RWPE2 (cell line): ENCODE measurements at regions not wholly inside any gene's neighbourhood (a gene's known extent, or its start where the extent isn't known, plus 50 kb on each side); places are given as distances from the start of the nearest gene placed in this dataset.

Experiments
- ATAC-seq: fragments of 200-7000 bp; cut with Tn5 transposase; 3 replicates; pipeline ENCODE4 v1.9.1; 2021; ENCODE audit warnings: low read depth
- DNase-seq: peaks from one replicate; pipeline ENCODE4 v3.0.0-alpha.2; 2020; ENCODE audit warnings: low spot score
- H3K27ac ChIP-seq: fragments of 450-650 bp; 2 replicates; pipeline ENCODE4 v1.5.1; 2017; ENCODE audit warnings: mild to moderate bottlenecking; ENCODE audit not compliant: poor library complexity, severe bottlenecking
- H3K27me3 ChIP-seq: fragments of 250-450 bp; sonication (Bioruptor Pico); 2 replicates; pipeline ENCODE4 v1.5.1; 2021; ENCODE audit warnings: mild to moderate bottlenecking, moderate library complexity; ENCODE audit not compliant: insufficient read depth, poor library complexity, severe bottlenecking
- H3K36me3 ChIP-seq: fragments of 250-450 bp; sonication (Bioruptor Pico); 2 replicates; pipeline ENCODE4 v1.5.1; 2020; ENCODE audit warnings: low read depth, mild to moderate bottlenecking, moderate library complexity
- H3K4me1 ChIP-seq: fragments of 250-450 bp; sonication (Bioruptor Pico); 2 replicates; pipeline ENCODE4 v1.5.1; 2021; ENCODE audit warnings: mild to moderate bottlenecking, moderate library complexity; ENCODE audit not compliant: insufficient read depth, poor library complexity, severe bottlenecking
- H3K4me3 ChIP-seq: fragments of 250-450 bp; sonication (Bioruptor Pico); 2 replicates; pipeline ENCODE4 v1.5.1; 2021; ENCODE audit warnings: mild to moderate bottlenecking, moderate library complexity; ENCODE audit not compliant: severe bottlenecking
- H3K9me3 ChIP-seq: fragments of 250-450 bp; sonication (Bioruptor Pico); 2 replicates; pipeline ENCODE4 v1.5.1; 2021; ENCODE audit warnings: mild to moderate bottlenecking, moderate library complexity; ENCODE audit not compliant: severe bottlenecking
- CTCF ChIP-seq: fragments of 450-650 bp; IDR thresholded peaks from one replicate; pipeline ENCODE4 v1.5.1; 2017; ENCODE audit warnings: mild to moderate bottlenecking, moderate library complexity; ENCODE audit not compliant: poor library complexity, severe bottlenecking

GRCh38 chr2:125630377-125630776 lies 1025.6 kb upstream of the GYPC start:
- H3K27me3 ChIP-seq, result no peaks in the 10 kb centered on the region
- no peaks in the 10 kb centered on the region for H3K4me1 ChIP-seq
- DNase-seq, result no peak
- H3K9me3 ChIP-seq, result no peaks in the 10 kb centered on the region
- no peak overlapping the region for H3K4me3 ChIP-seq
- ATAC-seq, result no peak
- no peaks in the 10 kb centered on the region for H3K36me3 ChIP-seq
- no peak for TF ChIP-seq CTCF
- no peak overlapping the region for H3K27ac ChIP-seq

- no peak overlapping the region for H3K27ac ChIP-seq
- H3K4me3 ChIP-seq, result no peak overlapping the region
- DNase-seq (no peak), ATAC-seq (no peak)
- TF ChIP-seq CTCF, result no peak
- H3K27me3 ChIP-seq, result no peaks in the 10 kb centered on the region
- no peaks in the 10 kb centered on the region for H3K36me3 ChIP-seq
- no peaks in the 10 kb centered on the region for H3K9me3 ChIP-seq
- H3K4me1 ChIP-seq, result no peaks in the 10 kb centered on the region
These were observed 1021.3 kb upstream of the GYPC start for GRCh38 chr2:125634662-125635061.

- Histone ChIP-seq H3K36me3 (no peaks in the 10 kb centered on the region), H3K9me3 (no peaks in the 10 kb centered on the region), H3K4me3 (no peak overlapping the region), H3K27ac (no peak overlapping the region), H3K27me3 (no peaks in the 10 kb centered on the region), H3K4me1 (no peaks in the 10 kb centered on the region)
- DNase-seq, result no peak
- no peak for ATAC-seq
- TF ChIP-seq CTCF, result no peak
These were observed 1017.6 kb upstream of the GYPC start for GRCh38 chr2:125638345-125638744.

- Histone ChIP-seq H3K4me3 (no peak overlapping the region), H3K27me3 (no peaks in the 10 kb centered on the region), H3K36me3 (no peaks in the 10 kb centered on the region), H3K27ac (no peak overlapping the region), H3K9me3 (no peaks in the 10 kb centered on the region), H3K4me1 (no peaks in the 10 kb centered on the region)
- no peak for TF ChIP-seq CTCF
- no peak for DNase-seq
- ATAC-seq, result no peak
These were observed 1013.9 kb upstream of the GYPC start for GRCh38 chr2:125642032-125642431.

GRCh38 chr2:125643128-125643527 lies 1012.8 kb upstream of the GYPC start:
- no peaks in the 10 kb centered on the region for H3K27me3 ChIP-seq
- no peak overlapping the region for H3K4me3 ChIP-seq
- no peak overlapping the region for H3K27ac ChIP-seq
- no peak for TF ChIP-seq CTCF
- ATAC-seq (no peak), DNase-seq (no peak)
- H3K4me1 ChIP-seq, result no peaks in the 10 kb centered on the region
- H3K9me3 ChIP-seq, result no peaks in the 10 kb centered on the region
- no peaks in the 10 kb centered on the region for H3K36me3 ChIP-seq
